Natural killer cell (primary cell): ENCODE measurements at regions not wholly inside any gene's neighbourhood (a gene's known extent, or its start where the extent isn't known, plus 50 kb on each side); places are given as distances from the start of the nearest gene placed in this dataset.

ENCODE experiments used
- ATAC-seq, 3 donors: fragments of 150-1000 bp in 2 of 3; fragments of 200-7000 bp in 1 of 3; cut with Tn5 transposase; 1 replicate in 1 of 3; 2 replicates in 2 of 3; pipeline ENCODE4 v1.10.0; 2021; ENCODE audit warnings: mild to moderate bottlenecking in 2 of 3, moderate library complexity in 2 of 3
- DNase-seq, 2 donors: peaks; one replicate each; pipeline versions ENCODE4 v3.0.0 to v3.0.0-alpha.2; 2013 to 2021; ENCODE audit warnings: mixed read lengths in 1 of 2
- H3K27ac ChIP-seq: one replicate; pipeline ENCODE4 v1.5.1; 2013; ENCODE audit warnings: mild to moderate bottlenecking, low read length
- H3K27me3 ChIP-seq: one replicate; pipeline ENCODE4 v1.6.1; 2013; ENCODE audit warnings: low read length; ENCODE audit not compliant: control insufficient read depth, insufficient read depth
- H3K36me3 ChIP-seq: one replicate; pipeline ENCODE4 v1.6.1; 2013; ENCODE audit warnings: low read length; ENCODE audit not compliant: control insufficient read depth, insufficient read depth
- H3K4me1 ChIP-seq: one replicate; pipeline ENCODE4 v1.6.1; 2013; ENCODE audit warnings: low read length; ENCODE audit not compliant: control insufficient read depth, insufficient read depth
- H3K4me3 ChIP-seq: one replicate; pipeline ENCODE4 v1.5.1; 2013; ENCODE audit warnings: low read length
- H3K9me3 ChIP-seq: one replicate; pipeline ENCODE4 v1.6.1; 2013; ENCODE audit warnings: low read length; ENCODE audit not compliant: control insufficient read depth, insufficient read depth
- H3K27ac Mint-ChIP-seq, 2 donors: one replicate each; pipeline ENCODE4 v1.8.0; 2022; ENCODE audit warnings: mild to moderate bottlenecking in 2 of 2, mixed read lengths in 2 of 2, moderate library complexity in 1 of 2
- H3K27me3 Mint-ChIP-seq, 2 donors: one replicate each; pipeline ENCODE4 v1.8.0; 2022; ENCODE audit warnings: low read depth in 2 of 2, mixed read lengths in 2 of 2
- H3K36me3 Mint-ChIP-seq: one replicate; pipeline ENCODE4 v1.8.0; 2022; ENCODE audit warnings: mixed read lengths
- H3K4me1 Mint-ChIP-seq, 2 donors: one replicate each; pipeline ENCODE4 v1.8.0; 2022; ENCODE audit warnings: mixed read lengths in 2 of 2
- H3K4me3 Mint-ChIP-seq: one replicate; pipeline ENCODE4 v1.8.0; 2022; ENCODE audit warnings: mild to moderate bottlenecking, moderate library complexity, mixed read lengths
- H3K9me3 Mint-ChIP-seq, 2 donors: one replicate each; pipeline ENCODE4 v1.8.0; 2022; ENCODE audit warnings: mixed read lengths in 2 of 2
- CTCF ChIP-seq: fragments of 200-600 bp; IDR thresholded peaks from one replicate; pipeline ENCODE4 v1.8.0; 2022; ENCODE audit warnings: antibody characterized with exemption
- WGBS: methylation state at CpG from one replicate; pipeline ENCODE4 v1.1.7; 2013; ENCODE audit warnings: missing lambda C conversion rate; ENCODE audit not compliant: insufficient coverage; 5-methylcytosine and 5-hydroxymethylcytosine counted together
- intact Hi-C: fragments of 100-400 bp; cut with micrococcal nuclease; formaldehyde crosslinking; loops from one replicate; pipeline ENCODE4 v1.14.2; 2022

GRCh38 chr20:23159947-23160318 is 73.8 kb upstream of the CD93 start:
- H3K27ac Mint-ChIP-seq = peak overlapping the region in 1 of 2 donors; percentile 44
- no peaks in the 10 kb centered on the region for H3K36me3 Mint-ChIP-seq
- no peak for DNase-seq
- H3K27ac ChIP-seq = no peak overlapping the region
- H3K4me1 Mint-ChIP-seq = peaks cover 15 to 18% of the 10 kb centered on the region in 2 donors
- H3K4me3 ChIP-seq = no peak overlapping the region
- no peak for TF ChIP-seq CTCF
- WGBS = 84% methylated on average over 4 of the region's 4 CpGs
- H3K9me3 Mint-ChIP-seq = no peaks in the 10 kb centered on the region
- ATAC-seq = no peak
- H3K36me3 ChIP-seq = no peaks in the 10 kb centered on the region
- H3K27me3 Mint-ChIP-seq = no peaks in the 10 kb centered on the region
- no peaks in the 10 kb centered on the region for H3K9me3 ChIP-seq
- no peaks in the 10 kb centered on the region for H3K27me3 ChIP-seq
- intact Hi-C loops = no loop called here
- H3K4me3 Mint-ChIP-seq = no peak overlapping the region
- H3K4me1 ChIP-seq = peaks cover 19% of the 10 kb centered on the region

- intact Hi-C loops = no loop called here
- H3K27ac ChIP-seq = no peak overlapping the region
- ATAC-seq = no peak
- WGBS = 43% methylated on average over 3 of the region's 3 CpGs
- H3K4me3 ChIP-seq = no peak overlapping the region
- Mint-ChIP-seq H3K27ac (peak overlapping the region in 1 of 2 donors; percentile 44), H3K27me3 (no peaks in the 10 kb centered on the region), H3K36me3 (no peaks in the 10 kb centered on the region), H3K9me3 (no peaks in the 10 kb centered on the region), H3K4me3 (no peak overlapping the region), H3K4me1 (peaks cover 18 to 20% of the 10 kb centered on the region in 2 donors)
- no peaks in the 10 kb centered on the region for H3K36me3 ChIP-seq
- H3K9me3 ChIP-seq = no peaks in the 10 kb centered on the region
- no peak for DNase-seq
- H3K4me1 ChIP-seq = peaks cover 20% of the 10 kb centered on the region
- no peak for TF ChIP-seq CTCF
- H3K27me3 ChIP-seq = no peaks in the 10 kb centered on the region
Observed at GRCh38 chr20:23159256-23159946, 73.3 kb upstream of the CD93 start.

- H3K27ac Mint-ChIP-seq = no peak overlapping the region
- Histone ChIP-seq H3K9me3 (no peaks in the 10 kb centered on the region), H3K27ac (no peak overlapping the region), H3K36me3 (no peaks in the 10 kb centered on the region), H3K4me3 (no peak overlapping the region), H3K27me3 (no peaks in the 10 kb centered on the region), H3K4me1 (peaks cover 23% of the 10 kb centered on the region)
- H3K27me3 Mint-ChIP-seq = no peaks in the 10 kb centered on the region
- no peak for ATAC-seq
- H3K4me3 Mint-ChIP-seq = no peak overlapping the region
- no peaks in the 10 kb centered on the region for H3K36me3 Mint-ChIP-seq
- peaks cover 18 to 21% of the 10 kb centered on the region in 2 donors for H3K4me1 Mint-ChIP-seq
- intact Hi-C loops = no loop called here
- DNase-seq = no peak
- WGBS = 93% methylated on average over 15 of the region's 15 CpGs
- TF ChIP-seq CTCF = no peak
- H3K9me3 Mint-ChIP-seq = no peaks in the 10 kb centered on the region
Observed at GRCh38 chr20:23157734-23158133, 71.6 kb upstream of the CD93 start.

GRCh38 chr20:23156842-23157423 is 70.8 kb upstream of the CD93 start:
- Mint-ChIP-seq H3K36me3 (no peaks in the 10 kb centered on the region), H3K4me1 (peaks cover 18 to 21% of the 10 kb centered on the region in 2 donors), H3K9me3 (no peaks in the 10 kb centered on the region), H3K27ac (no peak overlapping the region), H3K4me3 (no peak overlapping the region), H3K27me3 (no peaks in the 10 kb centered on the region)
- H3K36me3 ChIP-seq = no peaks in the 10 kb centered on the region
- intact Hi-C loops = no loop called here
- TF ChIP-seq CTCF = no peak
- H3K27me3 ChIP-seq = no peaks in the 10 kb centered on the region
- WGBS = 83% methylated on average over 5 of the region's 5 CpGs
- peaks cover 25% of the 10 kb centered on the region for H3K4me1 ChIP-seq
- no peaks in the 10 kb centered on the region for H3K9me3 ChIP-seq
- no peak for DNase-seq
- H3K27ac ChIP-seq = no peak overlapping the region
- no peak overlapping the region for H3K4me3 ChIP-seq
- ATAC-seq = no peak
